Ovary (tissue), 7 donors: ENCODE measurements at regions not wholly inside any gene's neighbourhood (a gene's known extent, or its start where the extent isn't known, plus 50 kb on each side); places are given as distances from the start of the nearest gene placed in this dataset.

Source experiments
- DNase-seq, 5 donors: peaks; one replicate each; pipeline ENCODE4 v3.0.0-alpha.2; 2019 to 2020
- H3K27ac ChIP-seq, 2 donors: fragments of 200-600 bp; one replicate each; pipeline versions ENCODE4 v1.5.1 to v1.8.0; 2019 to 2022
- H3K27me3 ChIP-seq: fragments of 200-600 bp; one replicate; pipeline ENCODE4 v1.8.0; 2022
- H3K36me3 ChIP-seq: fragments of 200-600 bp; sonication (generic); one replicate; pipeline ENCODE4 v1.5.1; 2019
- H3K4me1 ChIP-seq: one replicate; pipeline ENCODE4 v1.8.1; 2013; ENCODE audit warnings: mild to moderate bottlenecking, moderate library complexity; ENCODE audit not compliant: insufficient read depth
- H3K4me3 ChIP-seq: fragments of 200-600 bp; sonication (generic); one replicate; pipeline ENCODE4 v1.5.1; 2017
- H3K9me3 ChIP-seq, 2 donors: fragments of 200-600 bp in 1 of 2; sonication (generic) in 1 of 2; one replicate each; pipeline versions ENCODE4 v1.5.1 to v1.8.1; 2013 to 2019; ENCODE audit warnings: mild to moderate bottlenecking in 1 of 2, moderate library complexity in 1 of 2
- EP300 ChIP-seq: sonication (generic); formaldehyde crosslinking; IDR thresholded peaks from one replicate; pipeline ENCODE4 v1.6.1; 2017; ENCODE audit warnings: antibody characterized with exemption
- POLR2A ChIP-seq: fragments of 450-650 bp; IDR thresholded peaks from one replicate; pipeline ENCODE4 v1.6.1; 2017; ENCODE audit warnings: antibody characterized with exemption, mild to moderate bottlenecking, moderate library complexity
- WGBS, 3 donors: extraction: QIAGEN DNeasy Blood & Tissue Kit in 1 of 3; methylation state at CpG; one replicate each; pipeline versions ENCODE4 v1.1.5 to v1.1.7; 2013 to 2017; 5-methylcytosine and 5-hydroxymethylcytosine counted together
- intact Hi-C, 4 donors: fragments of 100-400 bp; cut with DNase I; formaldehyde crosslinking; loops; one replicate each; pipeline versions ENCODE4 v1.11.0 to v1.15.1; 2022 to 2023
- TF ChIP-seq, protein P1 (sequence below), 3 donors: fragments of 450-650 bp in 2 of 3; fragments of 200-600 bp in 1 of 3; IDR thresholded peaks; one replicate each; pipeline versions ENCODE4 v1.5.1 to v1.8.0; 2016 to 2022; ENCODE audit warnings: antibody characterized with exemption in 3 of 3, mild to moderate bottlenecking in 1 of 3
- donor health status: DM: no; HTN: no; CAD: no; lungs with moderate emphysema.
- donor health status: DM: no; HTN: no; CAD: no.
- donor health status: Bipolar disorder and iron deficiency.
- donor health status: DM: no; HTN: no; CAD: no.
- donor health status: DM: yes; HTN: yes; CAD: no.

- no peaks in the 10 kb centered on the region for H3K27me3 ChIP-seq
- WGBS, 3 donors = 1 to 4% (median 1%) methylated on average over 2 of the region's 2 CpGs
- intact Hi-C loops = no loop called here
- no peak overlapping the region for H3K27ac ChIP-seq
- H3K9me3 ChIP-seq = no peaks in the 10 kb centered on the region
- H3K4me1 ChIP-seq = peaks cover 3% of the 10 kb centered on the region
- no peak overlapping the region for H3K4me3 ChIP-seq
- no peaks in the 10 kb centered on the region for H3K36me3 ChIP-seq
- TF ChIP-seq, protein P1, sequence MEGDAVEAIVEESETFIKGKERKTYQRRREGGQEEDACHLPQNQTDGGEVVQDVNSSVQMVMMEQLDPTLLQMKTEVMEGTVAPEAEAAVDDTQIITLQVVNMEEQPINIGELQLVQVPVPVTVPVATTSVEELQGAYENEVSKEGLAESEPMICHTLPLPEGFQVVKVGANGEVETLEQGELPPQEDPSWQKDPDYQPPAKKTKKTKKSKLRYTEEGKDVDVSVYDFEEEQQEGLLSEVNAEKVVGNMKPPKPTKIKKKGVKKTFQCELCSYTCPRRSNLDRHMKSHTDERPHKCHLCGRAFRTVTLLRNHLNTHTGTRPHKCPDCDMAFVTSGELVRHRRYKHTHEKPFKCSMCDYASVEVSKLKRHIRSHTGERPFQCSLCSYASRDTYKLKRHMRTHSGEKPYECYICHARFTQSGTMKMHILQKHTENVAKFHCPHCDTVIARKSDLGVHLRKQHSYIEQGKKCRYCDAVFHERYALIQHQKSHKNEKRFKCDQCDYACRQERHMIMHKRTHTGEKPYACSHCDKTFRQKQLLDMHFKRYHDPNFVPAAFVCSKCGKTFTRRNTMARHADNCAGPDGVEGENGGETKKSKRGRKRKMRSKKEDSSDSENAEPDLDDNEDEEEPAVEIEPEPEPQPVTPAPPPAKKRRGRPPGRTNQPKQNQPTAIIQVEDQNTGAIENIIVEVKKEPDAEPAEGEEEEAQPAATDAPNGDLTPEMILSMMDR (IDR thresholded peaks at IDR 0.05) = no peak
- TF ChIP-seq POLR2A = no peak
- TF ChIP-seq EP300 = no peak
- no peak for DNase-seq
Measured at GRCh38 chr6:160881148-160881808, 110.3 kb upstream of the MAP3K4 start.

DNA sequence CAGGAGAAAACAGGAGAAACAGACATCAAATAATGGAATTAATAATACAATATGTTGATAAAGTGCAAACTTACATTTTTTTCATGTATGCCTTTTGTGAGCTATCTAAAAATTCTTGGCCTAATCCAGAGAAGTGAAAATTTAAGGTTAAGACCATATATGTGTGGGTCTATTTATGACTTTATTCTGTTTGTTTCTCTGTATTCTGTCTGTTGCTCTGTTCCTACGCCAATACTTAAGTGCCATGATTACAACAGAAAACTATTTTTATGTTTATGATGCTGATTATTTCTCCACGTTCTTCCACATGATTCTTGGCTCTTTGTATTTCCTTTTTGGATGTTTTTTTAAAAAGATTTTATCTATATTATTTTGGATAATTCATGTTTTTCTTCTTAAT is 109.6 kb upstream of the MAP3K4 start:
- no peaks in the 10 kb centered on the region for H3K36me3 ChIP-seq
- H3K9me3 ChIP-seq = no peaks in the 10 kb centered on the region
- H3K4me3 ChIP-seq = no peak overlapping the region
- TF ChIP-seq POLR2A (no peak), EP300 (no peak)
- TF ChIP-seq, protein P1 (IDR thresholded peaks at IDR 0.05) = no peak
- H3K27me3 ChIP-seq = no peaks in the 10 kb centered on the region
- DNase-seq = no peak
- H3K27ac ChIP-seq = no peak overlapping the region
- intact Hi-C loops = no loop called here
- 18 to 20% (median 18%) methylated on average over 2 of the region's 2 CpGs for WGBS, 3 donors
- H3K4me1 ChIP-seq = peaks cover 3% of the 10 kb centered on the region

- no peak for DNase-seq
- TF ChIP-seq POLR2A (no peak), EP300 (no peak)
- TF ChIP-seq, protein P1 (IDR thresholded peaks at IDR 0.05) = no peak
- WGBS, 3 donors = 54 to 56% (median 55%) methylated on average over 5 of the region's 5 CpGs
- Histone ChIP-seq H3K9me3 (no peaks in the 10 kb centered on the region), H3K4me1 (peaks cover 3% of the 10 kb centered on the region), H3K4me3 (no peak overlapping the region), H3K27me3 (no peaks in the 10 kb centered on the region), H3K36me3 (no peaks in the 10 kb centered on the region), H3K27ac (no peak overlapping the region)
- intact Hi-C loops = no loop called here
Measured at GRCh38 chr6:160882791-160883279, 108.7 kb upstream of the MAP3K4 start.

GRCh38 chr6:160883560-160883959 is 108.0 kb upstream of the MAP3K4 start:
- TF ChIP-seq EP300 (no peak), POLR2A (no peak)
- TF ChIP-seq, protein P1 (IDR thresholded peaks at IDR 0.05) = no peak
- Histone ChIP-seq H3K27ac (no peak overlapping the region), H3K4me3 (no peak overlapping the region), H3K27me3 (no peaks in the 10 kb centered on the region), H3K4me1 (peaks cover 3% of the 10 kb centered on the region), H3K9me3 (no peaks in the 10 kb centered on the region), H3K36me3 (no peaks in the 10 kb centered on the region)
- 88 to 92% (median 90%) methylated on average over 2 of the region's 2 CpGs for WGBS, 3 donors
- DNase-seq = no peak
- intact Hi-C loops = no loop called here
